SU-DHL-6 (cell line): ENCODE measurements at regions not wholly inside any gene's neighbourhood (a gene's known extent, or its start where the extent isn't known, plus 50 kb on each side); places are given as distances from the start of the nearest gene placed in this dataset.

ENCODE experiments used
- H2AFZ ChIP-seq: fragments of 200-600 bp; sonication (generic); 2 replicates; pipeline ENCODE4 v1.6.1; 2014; ENCODE audit warnings: low read depth, mild to moderate bottlenecking, moderate library complexity, mixed read lengths, antibody characterized with exemption, low read length; ENCODE audit not compliant: severe bottlenecking
- H3F3A ChIP-seq: fragments of 200-600 bp; shearing (Covaris generic); 2 replicates; pipeline ENCODE4 v1.6.0; 2016; ENCODE audit warnings: antibody characterized with exemption, mild to moderate bottlenecking; ENCODE audit not compliant: insufficient read depth
- H3K27ac ChIP-seq: fragments of 200-600 bp; sonication (generic); 2 replicates; pipeline ENCODE4 v1.5.1; 2016; ENCODE audit warnings: low read depth, mild to moderate bottlenecking, low read length, moderate library complexity, mixed read lengths
- H3K27me3 ChIP-seq: fragments of 200-600 bp; sonication (generic), shearing (Covaris generic); 2 replicates; pipeline ENCODE4 v1.6.0; 2014; ENCODE audit warnings: mild to moderate bottlenecking, low read length
- H3K36me3 ChIP-seq: fragments of 200-600 bp; sonication (generic); 2 replicates; pipeline ENCODE4 v1.6.1; 2014; ENCODE audit warnings: mild to moderate bottlenecking, low read length, mixed read lengths
- H3K4me2 ChIP-seq: fragments of 300-600, 200-600 bp; shearing (Covaris generic), sonication (generic); 2 replicates; pipeline ENCODE4 v1.6.0; 2014; ENCODE audit warnings: low read length, low read depth, mild to moderate bottlenecking; ENCODE audit not compliant: poor library complexity, severe bottlenecking
- H3K4me3 ChIP-seq: fragments of 200-600 bp; sonication (generic); 2 replicates; pipeline ENCODE4 v1.5.1; 2014; ENCODE audit warnings: antibody characterized with exemption, low read length, mild to moderate bottlenecking, mixed read lengths; ENCODE audit not compliant: insufficient read depth, poor library complexity, severe bottlenecking
- H3K79me2 ChIP-seq: fragments of 200-600 bp; sonication (generic); 2 replicates; pipeline ENCODE4 v1.6.1; 2014; ENCODE audit warnings: mild to moderate bottlenecking, low read length, moderate library complexity; ENCODE audit not compliant: insufficient read depth
- H3K9ac ChIP-seq: fragments of 200-600 bp; sonication (generic); 2 replicates; pipeline ENCODE4 v1.7.0; 2014; ENCODE audit warnings: mild to moderate bottlenecking, low read length
- H3K9me2 ChIP-seq: fragments of 200-600 bp; sonication (generic); replicated peaks from 2 replicates; pipeline ENCODE4 v1.6.1; 2014; ENCODE audit warnings: low read length; ENCODE audit not compliant: insufficient read depth
- H3K9me3 ChIP-seq: fragments of 200-600 bp; sonication (generic); 2 replicates; pipeline ENCODE4 v1.6.1; 2014; ENCODE audit warnings: low read length, mixed read lengths; ENCODE audit not compliant: insufficient read depth
- H4K20me1 ChIP-seq: fragments of 200-600 bp; sonication (generic); 2 replicates; pipeline ENCODE4 v1.6.1; 2014; ENCODE audit warnings: low read depth, mild to moderate bottlenecking, antibody characterized with exemption, low read length, moderate library complexity, mixed read lengths
- CTCF ChIP-seq: fragments of 200-600 bp; sonication (generic); IDR thresholded peaks from one replicate; pipeline ENCODE4 v1.5.1; 2017; ENCODE audit warnings: antibody characterized with exemption, mild to moderate bottlenecking, low read length, moderate library complexity; ENCODE audit not compliant: insufficient read depth, poor library complexity, severe bottlenecking
- EZH2phosphoT487 ChIP-seq: fragments of 200-600 bp; sonication (generic), shearing (Covaris generic); conservative IDR thresholded peaks from 2 replicates; pipeline ENCODE4 v1.6.1; 2018; ENCODE audit warnings: mild to moderate bottlenecking, antibody characterized with exemption, low read length, moderate library complexity, mixed read lengths

GRCh38 chr16:79482011-79482410 lies 118.5 kb downstream of the MAF start:
- H3K9me3 ChIP-seq, result no peaks in the 10 kb centered on the region
- no peaks in the 10 kb centered on the region for H3K79me2 ChIP-seq
- no peaks in the 10 kb centered on the region for H3K9me2 ChIP-seq
- no peak overlapping the region for H3K27ac ChIP-seq
- H3K4me3 ChIP-seq, result no peak overlapping the region
- no peaks in the 10 kb centered on the region for H3K27me3 ChIP-seq
- no peak overlapping the region for H3K4me2 ChIP-seq
- H3F3A ChIP-seq, result no peaks in the 10 kb centered on the region
- H2AFZ ChIP-seq, result no peak overlapping the region
- TF ChIP-seq CTCF, result no peak
- no peak for TF ChIP-seq EZH2phosphoT487
- no peaks in the 10 kb centered on the region for H4K20me1 ChIP-seq
- H3K36me3 ChIP-seq, result no peaks in the 10 kb centered on the region
- H3K9ac ChIP-seq, result no peak overlapping the region

GRCh38 chr16:79480929-79481328 lies 119.6 kb downstream of the MAF start:
- Histone ChIP-seq H4K20me1 (no peaks in the 10 kb centered on the region), H3K9me3 (no peaks in the 10 kb centered on the region), H3K4me2 (no peak overlapping the region), H3K9me2 (no peaks in the 10 kb centered on the region), H3F3A (no peaks in the 10 kb centered on the region), H3K36me3 (no peaks in the 10 kb centered on the region), H3K9ac (no peak overlapping the region), H3K27me3 (no peaks in the 10 kb centered on the region), H3K79me2 (no peaks in the 10 kb centered on the region), H3K4me3 (no peak overlapping the region), H2AFZ (no peak overlapping the region), H3K27ac (no peak overlapping the region)
- no peak for TF ChIP-seq EZH2phosphoT487
- TF ChIP-seq CTCF, result no peak

- H3K36me3 ChIP-seq, result no peaks in the 10 kb centered on the region
- TF ChIP-seq CTCF (no peak), EZH2phosphoT487 (no peak)
- no peak overlapping the region for H2AFZ ChIP-seq
- no peak overlapping the region for H3K4me3 ChIP-seq
- no peaks in the 10 kb centered on the region for H3K9me3 ChIP-seq
- no peaks in the 10 kb centered on the region for H3F3A ChIP-seq
- no peaks in the 10 kb centered on the region for H3K9me2 ChIP-seq
- no peak overlapping the region for H3K9ac ChIP-seq
- no peaks in the 10 kb centered on the region for H3K27me3 ChIP-seq
- no peak overlapping the region for H3K27ac ChIP-seq
- no peaks in the 10 kb centered on the region for H4K20me1 ChIP-seq
- H3K4me2 ChIP-seq, result no peak overlapping the region
- H3K79me2 ChIP-seq, result no peaks in the 10 kb centered on the region
These were observed 120.5 kb downstream of the MAF start for GRCh38 chr16:79480056-79480455.

- no peaks in the 10 kb centered on the region for H3K27me3 ChIP-seq
- no peak overlapping the region for H2AFZ ChIP-seq
- H3K36me3 ChIP-seq, result no peaks in the 10 kb centered on the region
- H3K27ac ChIP-seq, result no peak overlapping the region
- TF ChIP-seq EZH2phosphoT487, result no peak
- no peak for TF ChIP-seq CTCF
- no peak overlapping the region for H3K9ac ChIP-seq
- H3K4me2 ChIP-seq, result no peak overlapping the region
- H4K20me1 ChIP-seq, result no peaks in the 10 kb centered on the region
- H3K79me2 ChIP-seq, result no peaks in the 10 kb centered on the region
- no peak overlapping the region for H3K4me3 ChIP-seq
- H3K9me2 ChIP-seq, result no peaks in the 10 kb centered on the region
- no peaks in the 10 kb centered on the region for H3K9me3 ChIP-seq
- no peaks in the 10 kb centered on the region for H3F3A ChIP-seq
These were observed 124.0 kb downstream of the MAF start for GRCh38 chr16:79476580-79476979.
